ENCODE measurements at regions not wholly inside any gene's neighbourhood (a gene's known extent, or its start where the extent isn't known, plus 50 kb on each side); places are given as distances from the start of the nearest gene placed in this dataset.

DNA sequence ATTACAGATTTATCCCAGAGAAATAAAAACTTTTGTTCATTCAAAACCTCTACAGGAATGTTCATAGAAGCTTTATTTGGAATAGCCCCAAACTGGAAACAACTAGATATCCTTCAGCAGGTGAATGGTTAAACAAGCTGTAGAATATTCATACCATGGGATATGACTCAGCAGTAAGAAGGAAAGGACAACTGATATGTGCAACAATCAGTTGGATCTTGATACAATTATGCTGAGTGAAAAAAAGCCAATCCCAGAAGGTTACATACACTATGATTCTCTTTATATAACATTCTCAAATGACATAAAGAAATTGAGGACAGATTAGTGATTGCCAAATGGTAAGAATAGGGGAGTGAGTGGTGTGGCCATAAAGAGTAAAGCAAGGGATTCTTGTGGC is 376.7 kb downstream of the S1PR1 start:
- H4K20me1 ChIP-seq (ENCODE audit: insufficient read depth, low read length), result no peaks in the 10 kb centered on the region
- no peaks in the 10 kb centered on the region for H3K36me3 ChIP-seq (ENCODE audit: insufficient read depth, low read length)
- H3K9me2 ChIP-seq (ENCODE audit: low read depth, low read length), result no peaks in the 10 kb centered on the region
- TF ChIP-seq, protein P1, sequence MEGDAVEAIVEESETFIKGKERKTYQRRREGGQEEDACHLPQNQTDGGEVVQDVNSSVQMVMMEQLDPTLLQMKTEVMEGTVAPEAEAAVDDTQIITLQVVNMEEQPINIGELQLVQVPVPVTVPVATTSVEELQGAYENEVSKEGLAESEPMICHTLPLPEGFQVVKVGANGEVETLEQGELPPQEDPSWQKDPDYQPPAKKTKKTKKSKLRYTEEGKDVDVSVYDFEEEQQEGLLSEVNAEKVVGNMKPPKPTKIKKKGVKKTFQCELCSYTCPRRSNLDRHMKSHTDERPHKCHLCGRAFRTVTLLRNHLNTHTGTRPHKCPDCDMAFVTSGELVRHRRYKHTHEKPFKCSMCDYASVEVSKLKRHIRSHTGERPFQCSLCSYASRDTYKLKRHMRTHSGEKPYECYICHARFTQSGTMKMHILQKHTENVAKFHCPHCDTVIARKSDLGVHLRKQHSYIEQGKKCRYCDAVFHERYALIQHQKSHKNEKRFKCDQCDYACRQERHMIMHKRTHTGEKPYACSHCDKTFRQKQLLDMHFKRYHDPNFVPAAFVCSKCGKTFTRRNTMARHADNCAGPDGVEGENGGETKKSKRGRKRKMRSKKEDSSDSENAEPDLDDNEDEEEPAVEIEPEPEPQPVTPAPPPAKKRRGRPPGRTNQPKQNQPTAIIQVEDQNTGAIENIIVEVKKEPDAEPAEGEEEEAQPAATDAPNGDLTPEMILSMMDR (IDR thresholded peaks at IDR 0.05; ENCODE audit: low read length), result no peak
- TF ChIP-seq EZH2 (IDR thresholded peaks at IDR 0.05; ENCODE audit: borderline replicate concordance, low read length), result no peak
- H3K4me2 ChIP-seq (ENCODE audit: low read length), result no peak overlapping the region
- H3F3A ChIP-seq (ENCODE audit: insufficient read depth, low read length), result no peaks in the 10 kb centered on the region
- no peak overlapping the region for H3K4me3 ChIP-seq (ENCODE audit: low read depth, low read length, poor library complexity, severe bottlenecking)
- no peaks in the 10 kb centered on the region for H3K79me2 ChIP-seq (ENCODE audit: insufficient read depth, low read length)
- no peak overlapping the region for H2AFZ ChIP-seq (ENCODE audit: low read length)
- no peaks in the 10 kb centered on the region for H3K9me3 ChIP-seq (ENCODE audit: low read length)
- no peaks in the 10 kb centered on the region for H3K4me1 ChIP-seq (ENCODE audit: insufficient read depth, low read length, severe bottlenecking)
- H3K27ac ChIP-seq (ENCODE audit: low read depth, low read length, poor library complexity, severe bottlenecking), result no peak overlapping the region
- H3K9ac ChIP-seq (ENCODE audit: low read length), result no peak overlapping the region
- no peaks in the 10 kb centered on the region for H3K27me3 ChIP-seq (ENCODE audit: insufficient read depth, low read length)

DNA sequence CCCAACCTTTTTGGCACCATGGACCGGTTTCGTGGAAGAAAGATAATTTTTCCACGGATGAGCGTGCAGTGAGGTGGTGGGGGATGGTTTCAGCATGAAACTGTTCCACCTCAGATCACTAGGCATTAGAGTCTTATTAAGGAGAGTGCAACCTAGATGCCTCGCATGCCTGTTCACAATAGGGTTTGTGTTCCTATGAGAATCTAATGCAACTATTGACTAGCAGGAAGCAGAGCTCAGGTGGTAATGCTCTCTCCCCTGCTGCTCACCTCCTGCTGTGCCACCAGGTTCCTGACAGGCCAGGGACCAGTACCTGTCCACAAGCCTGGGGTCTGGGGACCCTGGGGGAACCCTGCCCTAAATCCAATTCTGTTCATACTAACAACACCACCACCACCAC is 377.8 kb downstream of the OLFM3 start:
- H3K9me3 ChIP-seq (ENCODE audit: low read length), result no peaks in the 10 kb centered on the region
- H3K4me3 ChIP-seq (ENCODE audit: low read depth, low read length, poor library complexity, severe bottlenecking), result no peak overlapping the region
- H2AFZ ChIP-seq (ENCODE audit: low read length), result no peak overlapping the region
- no peaks in the 10 kb centered on the region for H3K36me3 ChIP-seq (ENCODE audit: insufficient read depth, low read length)
- no peak overlapping the region for H3K4me2 ChIP-seq (ENCODE audit: low read length)
- H3K27ac ChIP-seq (ENCODE audit: low read depth, low read length, poor library complexity, severe bottlenecking), result no peak overlapping the region
- H3K27me3 ChIP-seq (ENCODE audit: insufficient read depth, low read length), result no peaks in the 10 kb centered on the region
- no peaks in the 10 kb centered on the region for H4K20me1 ChIP-seq (ENCODE audit: insufficient read depth, low read length)
- H3F3A ChIP-seq (ENCODE audit: insufficient read depth, low read length), result no peaks in the 10 kb centered on the region
- TF ChIP-seq, protein P1 (IDR thresholded peaks at IDR 0.05; ENCODE audit: low read length), result no peak
- TF ChIP-seq EZH2 (IDR thresholded peaks at IDR 0.05; ENCODE audit: borderline replicate concordance, low read length), result no peak
- H3K4me1 ChIP-seq (ENCODE audit: insufficient read depth, low read length, severe bottlenecking), result no peaks in the 10 kb centered on the region
- H3K9ac ChIP-seq (ENCODE audit: low read length), result no peak overlapping the region
- H3K79me2 ChIP-seq (ENCODE audit: insufficient read depth, low read length), result no peaks in the 10 kb centered on the region
- H3K9me2 ChIP-seq (ENCODE audit: low read depth, low read length), result no peaks in the 10 kb centered on the region

GRCh38 chr1:101632548-101633272 is 364.0 kb downstream of the OLFM3 start:
- TF ChIP-seq, protein P1 (IDR thresholded peaks at IDR 0.05; ENCODE audit: low read length), result no peak
- no peak for TF ChIP-seq EZH2 (IDR thresholded peaks at IDR 0.05; ENCODE audit: borderline replicate concordance, low read length)
- H3F3A ChIP-seq (ENCODE audit: insufficient read depth, low read length), result no peaks in the 10 kb centered on the region
- no peaks in the 10 kb centered on the region for H3K9me3 ChIP-seq (ENCODE audit: low read length)
- H3K27ac ChIP-seq (ENCODE audit: low read depth, low read length, poor library complexity, severe bottlenecking), result no peak overlapping the region
- no peaks in the 10 kb centered on the region for H3K36me3 ChIP-seq (ENCODE audit: insufficient read depth, low read length)
- H3K9me2 ChIP-seq (ENCODE audit: low read depth, low read length), result no peaks in the 10 kb centered on the region
- no peak overlapping the region for H2AFZ ChIP-seq (ENCODE audit: low read length)
- no peaks in the 10 kb centered on the region for H3K27me3 ChIP-seq (ENCODE audit: insufficient read depth, low read length)
- H4K20me1 ChIP-seq (ENCODE audit: insufficient read depth, low read length), result no peaks in the 10 kb centered on the region
- no peak overlapping the region for H3K4me2 ChIP-seq (ENCODE audit: low read length)
- no peak overlapping the region for H3K4me3 ChIP-seq (ENCODE audit: low read depth, low read length, poor library complexity, severe bottlenecking)
- H3K79me2 ChIP-seq (ENCODE audit: insufficient read depth, low read length), result no peaks in the 10 kb centered on the region
- no peaks in the 10 kb centered on the region for H3K4me1 ChIP-seq (ENCODE audit: insufficient read depth, low read length, severe bottlenecking)
- no peak overlapping the region for H3K9ac ChIP-seq (ENCODE audit: low read length)
